Gastroesophageal sphincter (tissue), 4 donors: ENCODE measurements at regions not wholly inside any gene's neighbourhood (a gene's known extent, or its start where the extent isn't known, plus 50 kb on each side); places are given as distances from the start of the nearest gene placed in this dataset.
"Not testable (repeated sequence)": the region's sequence is repeated elsewhere in the genome, so short reads cannot be mapped to it uniquely, and the experiment has no call there.

Experiments used
- ATAC-seq: fragments of 150-250 bp; one replicate; pipeline ENCODE4 v1.9.1; 2016; ENCODE audit warnings: mild to moderate bottlenecking, moderate library complexity
- H3K27ac ChIP-seq, 4 donors: fragments of 200-600 bp; sonication (generic) in 3 of 4; 1 replicate in 3 of 4; 2 replicates in 1 of 4; pipeline ENCODE4 v1.5.1; 2016 to 2019
- H3K27me3 ChIP-seq: fragments of 200-600 bp; sonication (generic); one replicate; pipeline ENCODE4 v1.5.1; 2019
- H3K36me3 ChIP-seq, 2 donors: fragments of 200-600 bp; sonication (generic); one replicate each; pipeline ENCODE4 v1.5.1; 2019; ENCODE audit warnings: control low read depth in 1 of 2
- H3K4me1 ChIP-seq, 3 donors: fragments of 200-600 bp; sonication (generic); 1 replicate in 2 of 3; 2 replicates in 1 of 3; pipeline ENCODE4 v1.5.1; 2016 to 2019; ENCODE audit warnings: control low read depth in 2 of 3
- H3K4me3 ChIP-seq, 2 donors: fragments of 200-600 bp; sonication (generic); one replicate each; pipeline ENCODE4 v1.5.1; 2019; ENCODE audit warnings: mild to moderate bottlenecking in 1 of 2, moderate library complexity in 1 of 2
- H3K9me3 ChIP-seq, 3 donors: fragments of 200-600 bp; sonication (generic); one replicate each; pipeline ENCODE4 v1.5.1; 2017 to 2019; ENCODE audit warnings: control low read depth in 2 of 3
- CTCF ChIP-seq, 4 experiments: fragments of 200-600 bp in 2 of 4; fragments of 450-650 bp in 2 of 4; sonication (generic) in 1 of 4; IDR thresholded peaks; one replicate each; pipeline ENCODE4 v1.5.1; 2017 to 2019; ENCODE audit warnings: antibody characterized with exemption in 4 of 4, mild to moderate bottlenecking in 2 of 4, moderate library complexity in 2 of 4
- EP300 ChIP-seq: sonication (generic); formaldehyde crosslinking; IDR thresholded peaks from one replicate; pipeline ENCODE4 v1.6.1; 2017; ENCODE audit warnings: antibody characterized with exemption, mild to moderate bottlenecking
- POLR2A ChIP-seq, 2 donors: fragments of 450-650 bp; IDR thresholded peaks; one replicate each; pipeline ENCODE4 v1.6.1; 2017; ENCODE audit warnings: antibody characterized with exemption in 2 of 2, mild to moderate bottlenecking in 2 of 2, moderate library complexity in 1 of 2
- POLR2AphosphoS5 ChIP-seq: sonication (generic); formaldehyde crosslinking; IDR thresholded peaks from one replicate; pipeline ENCODE4 v1.6.1; 2017; ENCODE audit warnings: antibody characterized with exemption
- WGBS, 2 donors: methylation state at CpG; one replicate each; pipeline ENCODE4 v1.1.5; 2018; ENCODE audit warnings: low coverage in 1 of 2; 5-methylcytosine and 5-hydroxymethylcytosine counted together

DNA sequence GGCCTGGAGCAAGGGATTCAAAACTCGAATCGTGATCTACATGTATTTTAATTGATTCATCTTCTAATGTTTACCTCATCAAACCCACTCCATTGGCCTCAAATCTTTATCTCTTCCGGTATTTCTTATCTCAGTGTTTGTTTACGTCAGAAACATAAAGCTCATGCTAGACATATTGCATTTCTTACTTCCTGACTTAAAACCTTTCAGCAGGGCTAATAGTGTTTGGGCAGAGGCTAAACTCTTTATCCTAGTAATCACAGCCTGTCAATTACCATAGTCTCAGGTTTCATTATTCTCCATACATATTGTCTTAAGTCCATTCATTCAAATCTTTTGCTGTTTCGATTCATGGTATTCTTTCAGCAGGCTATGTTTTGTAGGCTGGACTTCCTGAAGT, 81.3 kb upstream of the AGR3 start:
- no peak for ATAC-seq
- no peak overlapping the region for H3K27ac ChIP-seq
- TF ChIP-seq CTCF (IDR thresholded peaks at IDR 0.05) (no peak), POLR2A (IDR thresholded peaks at IDR 0.05) (no peak), POLR2AphosphoS5 (no peak)

GRCh38 chr7:16965697-16966096, 83.9 kb upstream of the AGR3 start:
- H3K4me1 ChIP-seq, result peaks cover 0 to 14% (median 3%) of the 10 kb centered on the region in 3 donors
- not testable (repeated sequence) for H3K4me3 ChIP-seq, H3K27me3 ChIP-seq, H3K9me3 ChIP-seq, ATAC-seq, H3K27ac ChIP-seq, H3K36me3 ChIP-seq
- WGBS, 2 donors, result 82 to 100% methylated on average over 4 to 5 of the region's 8 CpGs

More for the DNA sequence above, 81.3 kb upstream of the AGR3 start:
- Histone ChIP-seq H3K9me3 (no peaks in the 10 kb centered on the region), H3K4me1 (peaks cover 0 to 14% (median 3%) of the 10 kb centered on the region in 3 donors), H3K4me3 (no peak overlapping the region), H3K27me3 (no peaks in the 10 kb centered on the region), H3K36me3 (no peaks in the 10 kb centered on the region)
- 75 to 89% methylated on average over 5 of the region's 5 CpGs for WGBS, 2 donors

- Histone ChIP-seq H3K27me3 (no peaks in the 10 kb centered on the region), H3K27ac (peak overlapping the region in 2 of 4 donors; percentile 1 to 2), H3K4me1 (peaks cover 0 to 14% (median 0%) of the 10 kb centered on the region in 3 donors), H3K4me3 (no peak overlapping the region), H3K36me3 (no peaks in the 10 kb centered on the region), H3K9me3 (no peaks in the 10 kb centered on the region)
- no peak for TF ChIP-seq EP300
- TF ChIP-seq CTCF (IDR thresholded peaks at IDR 0.05), result no peak
- peak; percentile 46 for TF ChIP-seq POLR2AphosphoS5
- TF ChIP-seq POLR2A (IDR thresholded peaks at IDR 0.05), result no peak
- WGBS, 2 donors, result 5 to 25% methylated on average over 1 of the region's 1 CpG
- peak; percentile 31 for ATAC-seq
Observed at GRCh38 chr7:16967300-16967811, 85.6 kb upstream of the AGR3 start.

- Histone ChIP-seq H3K36me3 (no peaks in the 10 kb centered on the region), H3K27me3 (no peaks in the 10 kb centered on the region), H3K4me1 (peaks cover 0 to 14% (median 0%) of the 10 kb centered on the region in 3 donors), H3K4me3 (no peak overlapping the region), H3K9me3 (no peaks in the 10 kb centered on the region), H3K27ac (no peak overlapping the region)
- 88 to 96% methylated on average over 7 to 9 of the region's 9 CpGs for WGBS, 2 donors
- TF ChIP-seq POLR2A (IDR thresholded peaks at IDR 0.05) (no peak), CTCF (IDR thresholded peaks at IDR 0.05) (no peak), EP300 (no peak), POLR2AphosphoS5 (no peak)
- no peak for ATAC-seq
Observed at GRCh38 chr7:16970732-16971482, 89.1 kb upstream of the AGR3 start.

GRCh38 chr7:16975712-16976111, 93.9 kb upstream of the AGR3 start:
- H3K36me3 ChIP-seq, result no peaks in the 10 kb centered on the region
- H3K27ac ChIP-seq, result no peak overlapping the region
- WGBS, 2 donors, result 60% methylated on average over 1 of the region's 1 CpG; no CpG with 5 or more reads in 1 of the 2 donors
- H3K4me3 ChIP-seq, result no peak overlapping the region
- no peaks in the 10 kb centered on the region for H3K4me1 ChIP-seq
- TF ChIP-seq POLR2AphosphoS5 (no peak), CTCF (IDR thresholded peaks at IDR 0.05) (no peak), EP300 (no peak), POLR2A (IDR thresholded peaks at IDR 0.05) (no peak)
- H3K9me3 ChIP-seq, result no peaks in the 10 kb centered on the region
- H3K27me3 ChIP-seq, result no peaks in the 10 kb centered on the region
- no peak for ATAC-seq
